NCI-H2227 (cell line): ENCODE measurements at regions not wholly inside any gene's neighbourhood (a gene's known extent, or its start where the extent isn't known, plus 50 kb on each side); places are given as distances from the start of the nearest gene placed in this dataset.

Experiments
- DNase-seq: peaks from one replicate; lab custom pipeline; 2025; ENCODE audit not compliant: unreplicated experiment; lab: John Stamatoyannopoulos, UW

DNA sequence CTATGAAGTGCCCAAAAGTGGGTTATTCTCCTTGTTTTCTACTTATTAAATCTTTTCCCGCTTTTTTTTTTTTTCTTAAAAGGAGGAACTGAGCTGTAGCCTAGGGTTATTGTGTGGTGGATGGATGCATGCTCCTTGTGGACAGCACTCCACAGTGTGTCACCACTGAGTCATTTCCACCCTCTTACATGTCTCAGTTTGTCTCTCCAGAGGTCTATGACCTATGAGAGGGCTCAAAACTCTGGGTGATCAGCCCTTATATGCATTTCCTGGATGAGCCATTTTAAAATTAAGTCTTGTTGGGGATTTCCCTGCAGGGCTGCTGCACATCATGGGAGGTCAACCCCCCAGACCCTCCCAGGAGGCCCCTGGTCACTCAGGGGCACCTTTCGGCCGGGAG is 102.2 kb upstream of the MOCS2 start:
- no peak for DNase-seq

DNA sequence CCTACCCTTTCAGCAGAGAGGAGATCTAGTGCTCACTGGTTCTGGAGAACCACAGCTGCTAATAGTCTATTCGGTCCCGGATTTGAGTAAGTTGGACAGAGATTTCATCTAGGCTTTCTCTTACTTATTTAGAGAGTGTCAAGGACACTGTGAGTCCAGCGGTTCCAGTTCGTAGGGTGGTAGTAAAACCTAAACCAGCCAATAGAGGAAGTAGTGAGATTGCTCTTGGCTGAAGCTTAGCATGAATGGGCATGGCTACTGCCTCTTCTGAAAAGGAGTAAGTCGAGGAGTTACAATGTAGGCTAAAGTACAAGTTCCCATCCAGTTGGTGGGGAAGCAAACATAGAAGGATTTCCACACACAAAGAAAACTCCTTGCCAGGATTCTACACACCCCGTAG is 109.6 kb upstream of the MOCS2 start:
- no peak for DNase-seq

DNA sequence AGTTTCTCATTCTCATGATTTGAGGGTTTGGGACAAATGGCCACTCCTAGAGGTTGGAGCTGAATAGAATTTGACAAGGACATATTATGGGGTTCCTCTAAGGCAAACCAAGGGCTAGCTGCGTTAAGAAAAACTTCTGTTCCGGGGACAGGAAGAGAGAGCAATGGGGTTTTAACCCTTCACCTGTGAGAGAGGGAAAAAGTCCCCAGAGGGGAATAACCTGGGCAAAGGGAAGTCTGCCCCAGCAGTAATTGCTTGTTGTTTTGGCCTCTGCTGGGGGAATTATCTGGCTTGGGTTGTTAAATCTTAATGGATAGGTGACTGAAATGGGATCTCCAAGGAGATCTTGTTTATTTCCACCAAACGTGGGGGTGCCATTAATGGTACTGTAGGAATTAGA is 110.1 kb upstream of the MOCS2 start:
- DNase-seq = no peak

DNA sequence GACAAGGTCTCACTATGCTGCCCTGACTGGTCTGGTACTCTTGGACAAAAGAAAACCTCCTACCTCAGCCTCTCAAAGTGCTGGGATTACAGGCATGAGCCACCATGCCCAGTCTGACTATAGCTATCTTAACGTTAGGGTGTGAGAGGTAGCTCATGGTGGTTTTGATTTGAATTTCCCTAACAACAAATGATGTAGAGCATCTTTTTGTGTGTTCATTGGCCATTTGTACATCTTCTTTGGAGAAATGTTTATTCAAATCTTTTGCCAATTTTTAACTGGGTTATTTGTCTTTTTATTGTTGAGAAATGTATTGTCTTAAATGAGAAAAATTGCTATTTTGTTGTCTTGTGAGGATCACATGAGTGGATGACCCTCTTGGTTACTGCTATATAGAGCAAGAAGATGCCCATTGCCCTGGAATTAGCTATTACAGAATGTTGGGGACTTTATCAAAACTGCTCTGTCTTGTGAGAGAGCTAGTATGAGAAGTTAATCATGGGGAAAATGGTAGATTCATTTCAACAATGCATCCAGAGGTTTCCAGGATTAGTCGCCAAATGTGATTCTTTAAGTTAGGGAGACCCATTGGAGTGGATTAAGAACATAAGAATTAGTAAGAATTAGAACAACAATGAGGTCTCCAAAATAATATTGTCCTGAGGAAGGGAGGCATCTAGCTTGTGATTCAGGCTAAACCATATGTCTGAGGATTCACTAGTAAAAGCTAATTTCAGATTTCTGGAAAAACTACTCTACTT is 124.3 kb upstream of the MOCS2 start:
- no peak for DNase-seq

DNA sequence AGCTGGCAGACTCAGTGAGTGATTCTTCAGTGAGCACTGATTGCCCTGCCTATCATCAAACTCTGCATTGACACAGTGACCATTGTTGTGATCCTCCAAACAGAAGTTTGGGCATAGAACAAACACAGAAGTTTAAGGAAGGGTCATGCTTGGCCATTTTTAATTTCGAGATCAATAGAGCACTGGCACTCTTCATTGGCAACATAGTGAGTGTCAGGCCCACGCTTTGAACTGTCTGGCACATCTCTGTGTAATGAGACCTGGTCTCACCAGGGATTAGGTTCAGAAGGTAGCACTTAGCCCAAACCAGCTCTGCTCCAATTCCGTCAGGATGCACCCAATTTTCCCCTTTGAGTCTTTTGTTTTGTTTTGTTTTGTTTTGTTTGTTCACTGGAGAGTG is 127.1 kb upstream of the MOCS2 start:
- no peak for DNase-seq

DNA sequence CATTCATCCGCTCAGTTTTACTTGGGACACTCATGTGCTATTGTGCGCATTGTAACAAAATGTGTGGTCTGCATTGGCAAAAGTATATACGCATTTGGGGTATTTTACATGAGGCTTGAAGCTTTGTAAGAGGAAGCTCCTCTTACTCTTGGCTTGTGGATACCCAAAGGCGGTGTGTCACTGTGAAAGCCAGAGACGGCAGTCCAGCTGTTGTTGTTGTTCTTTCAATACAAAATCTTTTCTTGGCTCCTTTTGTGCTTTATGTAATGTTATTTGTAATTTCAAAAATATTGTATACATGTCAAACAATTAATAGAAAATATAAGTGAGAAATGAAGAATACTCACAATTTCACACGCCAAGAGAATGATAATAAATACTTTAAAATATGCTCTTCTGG is 128.3 kb upstream of the MOCS2 start:
- DNase-seq = no peak

DNA sequence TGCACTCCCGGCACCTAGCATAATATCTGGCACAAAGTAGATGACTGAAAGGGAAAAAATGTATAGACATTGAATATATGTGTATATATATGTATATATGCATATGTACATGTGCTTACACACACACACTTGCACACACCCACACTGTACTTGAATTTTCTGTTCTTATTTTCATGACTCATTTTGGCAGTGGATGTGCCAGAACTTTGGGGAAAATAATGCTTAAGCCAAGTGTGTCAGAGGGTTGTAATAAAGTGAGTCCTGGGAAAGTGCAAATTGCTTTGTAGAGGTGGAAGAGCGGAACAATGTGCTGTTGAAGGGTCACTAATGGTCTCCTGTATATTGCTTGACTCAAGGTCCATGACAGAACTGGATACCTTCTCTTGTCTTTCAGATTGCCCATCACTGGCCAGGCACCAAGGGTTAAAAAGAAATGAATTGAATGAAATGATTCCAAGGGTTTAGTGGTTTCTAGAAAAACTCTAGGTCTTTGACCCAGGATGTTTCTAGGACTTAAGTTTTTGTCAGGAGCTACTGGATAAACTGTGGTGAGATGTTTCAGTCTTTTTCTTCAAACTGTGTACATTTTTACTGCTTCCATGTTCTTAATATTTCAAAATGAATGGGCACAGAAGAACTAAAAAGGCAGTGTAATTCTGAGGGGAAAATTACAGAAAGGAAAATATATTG is 129.9 kb upstream of the MOCS2 start:
- DNase-seq = no peak

DNA sequence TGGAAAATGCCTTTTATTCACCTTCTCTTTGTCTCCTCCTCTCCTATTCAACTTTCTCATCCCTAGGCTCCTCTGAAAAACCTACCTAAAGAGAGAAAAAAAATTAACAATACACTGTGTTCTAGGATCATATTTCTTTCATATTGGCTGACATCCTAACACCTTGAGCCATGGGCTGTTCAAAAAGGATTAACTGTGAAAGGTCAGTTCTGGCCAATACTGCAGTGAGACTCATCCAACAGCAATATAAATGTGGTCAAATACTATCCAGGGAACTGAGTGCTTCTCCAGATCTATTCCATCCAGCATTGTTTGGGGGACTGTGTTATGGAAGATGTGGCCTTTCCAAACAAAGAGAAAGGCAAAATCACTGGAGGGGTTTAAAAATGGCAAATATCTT is 131.1 kb upstream of the MOCS2 start:
- DNase-seq = no peak

DNA sequence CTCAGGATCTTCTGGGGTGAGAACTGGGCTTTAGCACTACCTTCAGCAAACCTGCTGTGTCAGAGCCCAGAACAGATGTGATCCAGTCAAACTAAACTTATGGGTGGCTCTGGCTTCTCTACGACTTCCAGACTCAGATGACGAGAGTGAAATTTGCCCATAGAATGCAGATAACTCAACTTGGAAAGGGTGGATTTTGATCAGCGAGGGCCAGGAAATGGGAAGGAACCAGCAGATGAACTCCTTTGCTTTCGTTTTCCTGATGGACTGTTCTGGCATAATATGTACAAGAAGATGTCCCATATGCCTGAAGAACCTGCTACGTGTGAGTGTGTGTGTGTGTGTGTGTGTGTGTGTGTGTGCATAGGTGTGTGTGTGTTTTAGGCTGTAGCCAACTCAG is 132.0 kb upstream of the MOCS2 start:
- DNase-seq = no peak

DNA sequence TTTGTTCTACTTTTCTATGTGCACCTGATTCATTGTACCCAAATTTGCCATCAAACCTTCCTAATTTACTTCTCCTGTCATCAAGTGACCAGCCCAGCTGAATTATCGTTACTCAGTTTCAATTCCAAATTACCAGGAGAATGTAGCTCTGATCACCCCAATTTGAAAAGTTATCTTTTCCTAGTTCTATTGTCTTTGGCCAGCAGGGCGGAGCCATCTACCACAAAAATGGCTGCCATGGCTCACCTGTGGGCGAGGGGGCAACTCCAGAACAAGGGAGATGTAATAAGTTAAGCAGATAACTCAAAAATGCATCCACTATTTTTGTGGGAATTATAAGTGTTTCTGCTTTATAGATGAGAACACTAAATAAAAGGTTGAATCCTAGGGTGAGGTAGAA is 133.8 kb upstream of the MOCS2 start:
- DNase-seq = no peak

DNA sequence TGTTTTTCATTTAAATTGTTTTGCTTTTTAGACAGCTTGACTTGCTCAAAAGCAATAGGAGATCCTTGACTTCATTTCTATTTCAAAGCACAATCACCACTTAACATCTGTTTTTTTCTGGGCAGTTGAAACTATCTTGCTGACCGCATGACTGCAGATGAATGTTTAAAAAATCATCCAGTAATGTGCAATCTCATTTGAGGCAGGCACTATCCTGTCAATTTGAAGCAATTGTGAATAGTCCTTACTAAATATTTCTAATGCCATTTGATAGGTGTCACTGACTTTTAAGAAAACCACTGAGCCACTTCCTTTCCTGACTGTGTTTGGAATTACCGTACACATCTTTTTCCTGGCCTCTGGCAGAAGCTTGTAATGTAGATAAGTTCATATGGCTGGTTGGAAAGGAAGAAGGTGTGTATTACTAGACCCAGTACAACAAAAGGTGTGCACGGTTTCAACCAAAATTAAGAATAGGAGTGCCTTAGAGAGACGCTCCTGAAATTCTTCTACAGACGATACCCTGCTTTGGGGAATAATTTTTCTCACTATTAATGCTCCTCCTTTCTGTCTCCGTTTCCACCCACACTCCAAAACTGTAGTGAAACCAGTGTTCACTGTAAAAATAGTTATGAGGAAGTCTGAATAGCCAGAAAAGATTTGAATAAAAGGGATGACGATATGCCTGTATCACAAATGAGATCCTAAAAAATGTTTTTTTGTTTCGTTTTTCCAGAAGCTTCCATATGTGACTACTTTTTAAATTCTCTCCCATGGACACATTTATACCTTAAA is 136.7 kb upstream of the MOCS2 start:
- no peak for DNase-seq

DNA sequence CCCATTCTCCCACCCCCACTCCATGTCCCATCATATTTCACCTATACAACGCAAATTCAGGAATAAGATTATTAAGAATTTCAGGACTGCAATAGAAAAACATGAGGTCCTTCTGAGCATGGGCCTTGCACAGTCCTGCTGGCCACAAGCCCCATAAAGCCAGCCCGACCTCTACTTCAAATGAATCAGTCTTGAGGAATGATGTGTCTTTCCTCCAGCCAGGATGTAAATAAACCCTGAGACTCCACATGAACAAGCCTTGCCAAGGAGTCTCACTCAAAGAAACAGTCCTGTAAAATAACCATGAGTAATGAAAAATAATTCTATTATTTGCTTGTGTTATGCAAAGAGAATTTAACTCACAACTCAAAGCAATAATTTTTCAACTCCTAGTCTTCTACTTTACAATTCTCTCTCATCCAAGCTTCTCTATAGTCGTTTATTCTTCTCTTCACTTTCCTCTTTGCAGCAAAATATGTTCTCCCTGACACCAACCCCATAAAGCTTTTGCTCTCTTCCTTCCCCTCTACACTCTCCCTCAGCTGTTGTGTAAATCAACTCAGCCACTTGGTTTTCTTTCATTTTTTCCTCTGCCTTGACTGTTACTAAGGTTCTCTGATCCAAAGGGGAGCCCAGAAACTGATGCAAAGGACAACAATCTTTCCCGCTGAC is 140.1 kb upstream of the MOCS2 start:
- DNase-seq = no peak

DNA sequence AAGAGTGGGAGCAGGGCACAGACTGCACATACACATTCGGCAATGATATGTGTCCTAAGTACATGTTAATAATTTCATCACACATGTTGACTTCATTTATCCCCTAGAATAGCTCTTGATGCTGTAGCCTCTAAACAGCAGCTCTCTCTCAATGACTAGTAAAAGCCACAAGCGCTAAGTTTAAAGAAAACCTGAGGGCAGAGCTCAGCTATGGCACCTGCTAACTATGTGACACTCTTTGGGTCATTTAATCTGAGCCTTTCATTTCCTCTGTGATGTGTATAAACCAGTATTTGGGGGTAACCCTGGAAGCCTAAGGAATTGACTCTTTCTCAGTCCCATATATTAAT is 140.6 kb upstream of the MOCS2 start:
- no peak for DNase-seq

DNA sequence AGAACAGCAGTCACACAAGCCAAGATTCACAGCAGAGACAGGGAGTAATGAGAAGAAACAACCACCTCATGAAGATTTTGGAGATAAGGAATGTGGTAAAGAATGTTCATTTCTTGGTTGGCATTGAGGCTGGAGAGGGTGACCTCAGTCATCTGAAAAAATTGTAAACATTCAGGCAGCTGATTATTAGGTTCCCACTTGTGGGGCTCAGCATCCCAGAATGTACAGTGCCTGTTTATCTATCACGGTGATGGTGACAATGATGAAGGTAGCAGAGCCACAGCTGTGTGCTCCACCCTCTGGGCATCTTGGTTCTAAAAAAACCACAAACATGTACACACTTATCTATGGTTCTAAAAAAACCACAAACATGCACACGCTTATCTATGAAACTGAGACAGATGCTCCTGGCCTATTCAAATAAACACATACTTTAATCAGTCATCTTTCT is 143.9 kb upstream of the MOCS2 start:
- no peak for DNase-seq

DNA sequence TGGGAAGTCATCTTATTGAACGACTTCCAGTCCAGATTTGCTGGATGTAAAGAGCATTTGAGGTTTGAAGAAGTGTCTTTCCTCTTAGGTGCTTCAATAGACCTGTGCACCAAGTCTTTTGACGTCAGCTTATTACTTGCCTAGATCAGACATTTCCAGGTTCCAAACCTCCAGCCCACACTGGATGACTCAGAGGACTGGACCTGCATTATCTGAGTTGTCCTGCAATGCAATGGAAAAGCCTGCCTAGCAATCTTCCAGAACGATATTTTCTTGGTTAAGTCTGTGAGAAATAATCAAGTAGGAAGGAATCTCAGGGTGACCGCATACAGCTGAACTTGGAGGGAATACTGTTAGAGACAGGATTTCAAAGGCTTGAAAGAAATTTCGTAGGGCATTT is 147.2 kb upstream of the MOCS2 start:
- no peak for DNase-seq

DNA sequence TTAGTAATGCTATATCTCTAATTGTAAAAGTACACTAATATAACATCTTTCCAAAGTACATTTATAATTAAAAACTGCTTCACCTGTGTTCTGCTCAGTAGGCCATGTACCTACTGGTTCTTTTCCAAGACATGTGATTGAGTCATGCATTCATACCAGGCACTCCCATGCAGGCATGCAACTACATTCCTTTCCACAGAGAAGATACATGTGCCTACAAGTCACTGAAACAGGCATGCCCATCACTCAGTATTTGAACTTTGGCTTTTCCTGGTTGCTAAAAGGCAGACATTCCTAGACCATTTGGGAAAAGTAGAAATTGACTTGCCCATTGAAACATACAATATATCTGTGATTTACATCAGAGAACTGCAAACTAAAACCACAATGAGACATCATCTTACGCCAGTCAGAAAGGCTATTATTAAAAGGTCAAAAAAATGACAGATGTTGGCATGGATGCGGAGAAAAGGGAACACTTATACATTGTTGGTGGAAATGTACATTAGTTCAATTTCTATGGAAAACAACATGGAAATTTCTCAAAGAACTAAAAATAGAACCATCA is 148.3 kb upstream of the MOCS2 start:
- no peak for DNase-seq

DNA sequence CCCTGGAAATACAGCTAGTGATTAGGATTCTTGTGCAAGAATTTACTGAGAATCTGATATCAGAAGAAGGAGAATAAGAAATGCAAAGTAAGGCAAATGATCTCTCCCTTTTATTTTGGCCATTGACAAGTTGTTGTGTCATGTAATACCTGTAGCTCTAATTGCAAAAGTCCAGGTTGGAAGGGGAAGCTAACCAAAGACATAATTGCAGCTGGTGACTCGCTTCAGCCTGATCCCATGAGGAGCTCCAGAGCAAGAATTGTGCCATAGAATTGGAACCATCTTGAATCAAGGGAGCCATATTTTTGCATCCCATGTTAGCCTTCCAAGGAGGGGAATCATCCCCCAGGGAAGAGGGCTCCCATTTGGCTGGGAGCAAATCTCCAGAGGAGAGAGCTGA is 149.6 kb upstream of the MOCS2 start:
- DNase-seq = no peak

DNA sequence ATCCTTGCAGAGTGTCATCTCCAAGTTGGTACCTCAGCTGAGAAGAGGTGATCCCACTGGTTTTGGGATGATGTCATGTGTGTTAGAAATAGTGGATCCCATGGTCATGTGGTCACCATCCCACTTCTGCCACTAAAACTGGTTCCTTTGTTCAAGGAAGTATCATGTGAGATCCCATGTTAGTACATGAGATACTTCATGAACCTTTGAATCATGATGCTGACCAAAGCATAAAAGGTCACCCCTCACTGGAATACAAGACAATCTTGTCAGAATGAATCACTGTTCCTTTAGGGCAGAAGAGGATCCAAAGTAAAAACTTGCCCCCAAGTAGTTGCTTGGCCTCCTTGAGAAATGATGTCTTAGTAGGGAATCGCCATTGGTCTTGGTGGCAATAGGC is 150.9 kb upstream of the MOCS2 start:
- no peak for DNase-seq

DNA sequence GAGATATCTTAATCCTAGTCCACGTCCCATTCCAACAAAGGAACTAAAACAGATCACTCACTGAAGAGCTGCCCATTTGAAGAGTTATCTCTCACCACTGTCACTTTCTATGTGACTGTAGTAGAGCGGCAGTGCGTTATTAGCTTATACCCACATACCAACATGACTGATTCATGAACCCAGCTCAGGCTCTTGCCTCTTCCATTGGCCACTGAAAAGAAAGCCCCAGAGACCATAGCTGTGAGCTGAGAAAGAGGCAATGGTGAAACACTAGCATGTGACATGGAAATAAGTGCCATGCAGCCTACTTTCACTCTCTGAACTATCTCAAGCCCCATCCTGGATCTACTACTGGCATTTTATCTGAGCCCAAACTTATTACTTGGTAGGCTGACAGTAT is 151.7 kb upstream of the MOCS2 start:
- DNase-seq = no peak

DNA sequence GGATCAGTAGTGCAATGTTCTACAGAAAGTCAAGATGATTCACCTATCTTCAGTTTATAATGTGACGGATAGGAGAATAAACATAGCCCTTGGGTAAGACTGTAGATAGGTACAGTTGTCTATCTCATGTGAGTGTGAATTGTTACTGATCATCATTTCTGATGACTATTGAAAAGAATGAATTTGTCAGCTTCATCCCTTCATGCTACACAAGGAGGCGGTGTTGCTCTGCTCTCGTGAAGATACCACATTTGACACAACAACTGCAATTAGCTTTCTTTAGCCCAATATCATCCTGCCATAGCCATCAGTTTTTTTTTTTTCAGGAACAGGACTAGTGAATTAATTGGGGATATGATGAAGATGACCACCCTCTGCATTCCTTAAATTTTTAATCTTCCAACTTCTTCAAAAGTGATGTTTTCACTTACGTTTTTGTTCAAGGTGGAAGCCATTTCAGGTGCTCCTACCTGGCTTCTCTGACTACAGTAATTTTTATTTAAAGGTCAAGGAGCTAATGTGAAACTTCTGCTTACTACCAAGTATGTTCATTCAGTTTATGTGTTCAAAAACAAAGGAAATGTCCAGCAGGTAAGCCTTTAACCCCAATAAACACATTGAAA is 152.9 kb upstream of the MOCS2 start:
- no peak for DNase-seq

DNA sequence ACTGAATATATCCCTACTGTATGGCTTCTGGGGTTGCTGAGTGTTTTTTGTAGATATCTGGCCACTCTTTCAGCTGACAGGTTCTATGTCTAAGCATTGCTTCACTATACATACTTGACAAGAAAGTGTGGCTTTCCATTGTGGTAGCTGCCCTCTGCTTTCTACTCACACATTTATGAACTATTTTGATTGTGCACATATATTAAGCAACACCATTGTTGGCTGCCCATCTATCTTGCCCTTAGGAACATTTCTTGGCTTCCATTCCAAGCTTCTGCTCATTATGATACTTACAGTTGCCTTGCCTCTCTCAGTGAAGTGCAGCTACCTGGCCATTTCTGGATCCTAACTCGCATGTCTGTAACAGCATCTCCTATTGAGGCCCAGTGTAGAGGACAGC is 153.6 kb upstream of the MOCS2 start:
- no peak for DNase-seq
